Pons (tissue), 1 donor: ENCODE measurements at regions not wholly inside any gene's neighbourhood (a gene's known extent, or its start where the extent isn't known, plus 50 kb on each side); places are given as distances from the start of the nearest gene placed in this dataset.

Source experiments
- DNase-seq: peaks from one replicate; pipeline ENCODE4 v3.0.0-alpha.2; 2016; ENCODE audit warnings: low spot score

DNA sequence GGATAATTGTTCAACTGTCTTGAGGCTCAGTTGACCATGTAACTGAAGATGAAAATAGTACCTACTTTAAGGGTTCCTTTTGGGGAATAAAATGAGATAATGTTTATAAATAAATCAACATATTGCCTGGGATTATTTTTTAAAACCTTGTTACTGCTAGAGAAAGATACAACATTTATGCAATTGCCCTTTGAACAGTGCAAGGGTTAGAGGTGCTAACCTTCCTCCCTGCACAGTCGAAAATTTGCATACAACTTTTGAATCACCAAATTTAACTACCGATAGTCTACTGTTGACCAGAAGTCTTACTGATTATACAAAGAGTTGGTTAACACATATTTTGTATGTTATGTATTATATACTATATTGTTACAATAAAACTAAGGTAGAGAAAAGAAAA is 750.0 kb downstream of the EFNB2 start:
- DNase-seq: no peak

DNA sequence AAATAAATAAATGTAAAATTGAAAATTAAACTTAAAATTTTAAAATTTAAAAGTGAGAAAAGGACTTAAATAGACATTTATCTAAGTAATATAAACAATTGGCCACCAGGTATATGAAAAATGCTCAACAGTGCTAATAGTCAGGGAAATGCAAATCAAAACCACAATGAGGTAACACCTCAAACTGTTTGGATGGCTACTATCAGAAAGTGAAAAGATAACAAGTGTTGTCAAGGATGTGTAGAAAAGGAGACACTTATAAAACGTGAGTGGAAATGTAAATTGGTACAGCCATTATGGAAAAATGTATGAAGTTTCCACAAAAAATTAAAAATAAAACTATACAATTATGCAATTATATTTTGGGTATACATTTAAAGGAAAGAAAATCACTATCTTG is 752.2 kb downstream of the EFNB2 start:
- DNase-seq: no peak

- no peak for DNase-seq
Observed at GRCh38 chr13:105778196-105778595, 757.3 kb downstream of the EFNB2 start.

DNA sequence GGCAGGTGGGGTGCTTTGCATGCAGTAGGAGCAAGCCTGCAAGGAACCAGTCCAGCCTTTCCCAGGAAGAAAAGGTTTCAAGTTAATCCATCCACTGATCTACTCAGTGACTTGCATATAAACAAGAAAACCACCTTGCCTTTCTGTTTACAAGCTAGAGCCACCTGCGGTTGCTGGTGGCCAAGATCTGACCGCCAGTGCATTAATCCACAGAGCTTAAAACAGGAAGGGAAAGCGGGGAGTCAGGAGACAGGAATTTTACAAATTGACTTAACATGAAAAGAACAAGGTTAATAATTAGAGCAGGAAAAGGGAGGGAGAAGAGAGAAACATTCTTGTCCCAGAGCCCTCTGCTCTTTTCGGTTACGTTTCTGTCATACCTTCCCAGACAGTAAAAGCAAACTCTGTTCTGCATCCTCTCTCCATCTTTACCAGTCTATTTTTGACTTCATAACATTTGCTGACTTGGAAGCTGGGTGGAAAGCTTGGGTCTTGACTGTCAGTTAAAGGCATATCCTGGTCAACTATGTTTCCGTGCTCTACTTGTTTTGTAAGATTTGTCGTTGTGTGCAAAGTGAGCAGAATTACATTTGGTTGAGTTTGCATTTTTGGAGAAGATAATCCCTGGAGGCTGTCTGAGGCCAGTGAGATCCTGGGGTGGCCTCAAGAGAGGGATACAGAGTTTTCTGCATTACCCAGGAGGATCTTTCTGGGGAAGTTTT is 760.6 kb downstream of the EFNB2 start:
- no peak for DNase-seq

DNA sequence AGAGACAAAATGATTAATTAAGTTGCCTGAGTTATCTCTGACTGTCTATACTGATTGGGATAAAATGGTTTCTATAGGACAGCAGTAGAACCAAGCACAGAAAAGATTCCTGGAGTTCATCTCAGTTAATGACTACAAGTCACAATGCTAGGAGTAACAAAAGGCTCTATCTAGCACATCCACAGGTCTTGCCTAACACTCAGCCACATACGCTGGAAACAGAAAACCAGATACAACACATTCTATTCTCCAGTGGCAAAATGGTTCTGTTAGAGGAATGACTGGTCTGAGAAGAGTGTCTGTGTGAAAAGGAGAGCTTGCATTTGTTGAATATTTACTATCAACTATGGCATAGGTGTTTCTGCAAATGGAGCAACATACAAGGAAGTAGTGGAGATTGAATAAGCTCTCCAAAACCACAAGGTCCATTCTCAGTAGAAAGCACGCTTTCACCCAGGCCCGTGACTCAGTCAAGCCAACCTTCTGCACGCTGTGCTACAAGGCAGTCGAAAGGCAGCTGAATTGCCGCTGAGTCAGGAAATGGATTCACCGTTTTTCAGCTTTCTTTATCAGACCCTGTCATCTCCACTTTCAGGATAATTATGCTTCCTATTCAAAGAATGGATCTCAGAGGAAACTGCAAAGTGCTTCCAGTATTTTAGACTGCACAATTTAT is 761.5 kb downstream of the EFNB2 start:
- no peak for DNase-seq

DNA sequence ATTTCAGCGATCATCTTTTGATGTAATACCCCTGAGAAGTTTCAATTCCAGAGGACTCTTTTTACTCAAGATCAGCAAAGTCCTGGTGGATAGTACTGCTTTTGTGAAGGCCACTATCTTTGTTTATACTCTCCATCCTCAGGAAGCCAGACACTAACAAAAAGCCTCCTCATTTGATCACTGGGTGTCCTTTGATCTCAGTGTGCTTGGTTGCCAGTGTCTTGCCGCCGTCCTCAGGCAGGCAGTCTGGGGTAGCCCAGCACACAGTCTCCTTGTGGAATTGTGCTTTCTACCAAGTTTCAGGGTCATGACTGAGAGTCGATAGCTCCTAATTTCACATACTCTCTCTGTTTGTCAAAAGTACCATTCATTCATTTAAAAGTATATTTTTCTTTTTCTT is 762.2 kb downstream of the EFNB2 start:
- peak; percentile 9 for DNase-seq

DNA sequence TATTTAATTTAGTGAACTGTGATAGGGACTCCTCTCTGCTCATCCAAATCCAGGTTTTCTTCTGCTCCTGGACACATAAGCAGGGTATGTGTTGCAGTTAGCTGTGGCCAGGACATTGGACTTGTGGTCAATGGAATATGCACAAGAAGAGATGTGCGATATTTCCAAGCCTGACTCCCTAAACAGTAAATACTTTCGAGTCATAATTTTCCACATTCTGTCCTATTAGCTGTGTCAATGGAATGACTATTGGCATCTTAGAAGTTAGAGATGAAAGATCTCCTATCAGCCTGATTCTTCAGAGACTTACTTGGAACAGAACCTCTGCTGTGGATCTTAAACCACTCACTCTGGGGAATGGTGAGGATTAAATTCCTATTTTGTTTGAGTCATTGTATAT is 771.0 kb downstream of the EFNB2 start:
- no peak for DNase-seq

- no peak for DNase-seq
Observed at GRCh38 chr13:105763851-105764250, 771.6 kb downstream of the EFNB2 start.

DNA sequence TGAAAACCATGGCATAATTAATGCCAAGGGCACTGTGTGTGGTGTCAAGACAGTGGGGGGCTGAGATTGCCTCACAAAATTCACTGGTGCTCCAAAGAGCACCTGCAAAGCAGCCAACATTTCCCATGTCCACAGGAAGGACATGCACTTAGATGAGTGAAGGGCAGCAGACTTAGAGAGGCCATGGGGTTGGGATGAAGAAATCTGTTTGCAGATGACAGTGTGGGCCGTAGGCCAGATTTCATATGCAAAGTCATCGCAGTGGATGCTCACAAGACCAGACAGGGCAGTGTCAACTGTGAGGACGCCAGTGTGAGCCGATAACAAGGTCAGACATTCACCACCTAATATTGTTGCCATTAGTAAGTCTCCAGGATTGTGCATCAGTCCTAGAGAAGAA is 773.4 kb downstream of the EFNB2 start:
- DNase-seq: no peak

DNA sequence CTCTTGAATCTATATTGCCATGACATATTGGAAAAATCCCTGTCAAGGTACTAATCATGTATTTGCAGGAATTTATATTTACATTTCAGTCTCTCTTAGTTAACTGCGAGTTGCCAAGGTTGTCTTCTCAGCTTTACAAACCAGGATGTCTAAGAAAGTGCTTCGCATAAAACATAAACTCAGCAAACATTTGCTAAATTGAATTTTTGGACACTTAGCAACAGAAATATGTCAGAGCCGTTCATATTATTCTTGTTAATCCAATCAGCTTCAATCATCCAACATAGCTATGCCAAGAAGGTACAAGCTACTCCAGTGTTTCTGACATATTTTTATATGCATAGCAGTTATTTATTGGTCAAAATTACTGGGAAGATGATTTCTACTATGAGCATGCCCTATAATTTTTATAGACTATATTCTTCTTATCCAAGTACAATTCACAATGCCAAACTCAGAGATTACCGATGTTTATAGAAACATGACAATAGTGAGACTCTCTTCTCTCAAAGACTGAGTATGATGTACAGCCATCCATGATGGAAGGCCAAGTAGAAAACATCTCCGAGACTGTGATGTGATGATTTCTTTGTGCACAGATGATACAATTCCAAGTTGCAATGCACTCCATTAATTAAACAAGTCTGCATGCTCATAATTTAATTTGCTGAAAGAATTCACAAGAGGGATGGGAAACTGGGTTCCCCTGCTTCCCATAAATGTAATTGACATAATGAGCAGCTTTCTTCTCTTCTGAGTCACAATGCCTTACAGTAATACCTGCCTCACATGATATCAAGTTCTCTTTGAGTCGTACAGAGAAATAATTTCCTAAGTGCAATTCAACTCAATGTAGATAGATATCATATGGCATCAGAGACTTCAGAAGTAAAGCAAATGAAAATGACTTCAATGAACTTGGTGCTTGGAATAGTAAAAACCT is 776.3 kb downstream of the EFNB2 start:
- no peak for DNase-seq

GRCh38 chr13:105740739-105741138 is 794.7 kb downstream of the EFNB2 start:
- DNase-seq: no peak

GRCh38 chr13:105737688-105738087 is 797.8 kb downstream of the EFNB2 start:
- DNase-seq: no peak

- no peak for DNase-seq
Observed at GRCh38 chr13:105735281-105735680, 800.2 kb downstream of the EFNB2 start.

- DNase-seq: no peak
Observed at GRCh38 chr13:105732806-105733529, 802.5 kb downstream of the EFNB2 start.

DNA sequence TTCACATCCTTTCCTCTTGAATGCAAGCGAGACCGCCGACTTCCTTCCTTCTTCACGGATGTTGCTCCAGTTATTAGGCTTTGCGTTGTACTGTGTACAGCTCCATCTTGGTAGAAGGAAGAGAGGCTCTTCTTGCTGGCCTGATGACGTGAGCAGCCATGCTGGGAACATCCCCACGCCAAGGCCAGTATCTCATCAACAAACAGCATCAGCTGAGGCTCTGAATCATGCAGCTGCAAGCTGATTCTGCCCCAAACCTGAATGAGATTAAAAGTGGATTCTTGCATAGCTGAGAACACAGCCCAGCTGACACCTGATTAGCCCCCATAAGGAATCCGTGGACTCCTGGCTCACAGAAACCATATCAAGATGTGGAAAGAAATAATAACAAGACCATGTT is 809.6 kb downstream of the EFNB2 start:
- DNase-seq: no peak

DNA sequence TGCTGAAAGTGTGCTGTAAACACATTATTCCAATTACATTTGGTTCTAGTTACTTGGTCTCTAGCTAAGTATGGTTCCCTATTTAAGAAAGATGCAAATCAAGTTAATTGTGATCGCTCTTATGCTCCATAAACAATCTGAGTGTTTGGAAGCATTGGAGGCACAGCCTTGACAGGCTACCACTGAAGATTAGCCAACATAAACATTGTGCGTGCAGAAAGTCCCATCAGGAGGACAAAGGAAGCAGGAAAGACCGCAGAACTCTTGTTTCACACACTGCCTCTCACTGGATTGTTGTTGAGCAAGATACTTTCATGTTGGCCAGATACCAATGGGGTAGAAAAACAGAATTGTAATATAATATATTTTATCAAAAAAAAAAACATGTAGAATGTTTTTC is 814.4 kb downstream of the EFNB2 start:
- no peak for DNase-seq

DNA sequence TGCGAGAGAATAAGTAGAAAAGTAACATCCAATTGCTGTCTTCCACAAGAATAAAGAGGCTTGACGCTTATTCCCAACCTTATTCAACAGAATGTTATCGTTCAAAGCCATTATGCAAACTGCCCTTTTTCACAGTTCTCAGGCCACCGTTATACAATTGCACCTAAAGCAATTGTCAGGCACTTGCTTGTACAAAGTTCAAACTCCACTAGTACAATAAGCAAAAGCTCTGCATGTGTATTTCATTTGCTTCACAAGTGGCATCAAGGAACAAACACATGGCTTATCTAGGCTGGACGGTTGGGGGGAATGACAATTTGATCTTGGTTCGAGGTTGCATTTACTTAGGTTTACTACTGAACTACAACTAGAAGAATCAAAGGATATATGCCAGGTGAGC is 815.6 kb downstream of the EFNB2 start:
- DNase-seq: no peak

DNA sequence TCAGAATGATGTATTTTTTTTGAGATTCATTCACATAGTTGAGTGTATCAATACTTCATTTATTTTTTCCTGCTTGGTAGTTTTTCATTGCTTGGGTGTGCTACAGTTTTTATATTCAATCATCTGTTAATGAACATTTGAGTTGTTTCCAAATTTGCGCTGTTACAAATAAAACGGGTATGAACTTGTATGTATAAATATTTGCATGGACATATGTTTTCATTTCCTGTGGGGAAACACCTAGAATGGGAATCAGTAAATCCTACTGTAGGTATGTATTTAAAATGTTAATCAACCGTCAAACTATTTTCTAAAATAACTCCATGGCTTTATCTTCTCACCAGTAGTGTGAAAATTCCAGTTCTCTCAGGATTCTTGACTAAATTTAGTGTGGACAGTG is 826.3 kb downstream of the EFNB2 start:
- DNase-seq: no peak

- no peak for DNase-seq
Observed at GRCh38 chr13:105703843-105704242, 831.6 kb downstream of the EFNB2 start.

- DNase-seq: no peak
Observed at GRCh38 chr13:105702441-105702840, 833.0 kb downstream of the EFNB2 start.

GRCh38 chr13:105692769-105693168 is 842.7 kb downstream of the EFNB2 start:
- DNase-seq: no peak

- no peak for DNase-seq
Observed at GRCh38 chr13:105684216-105684615, 851.2 kb downstream of the EFNB2 start.
